Loucy (cell line): ENCODE measurements at regions not wholly inside any gene's neighbourhood (a gene's known extent, or its start where the extent isn't known, plus 50 kb on each side); places are given as distances from the start of the nearest gene placed in this dataset.
"Not testable (repeated sequence)": the region's sequence is repeated elsewhere in the genome, so short reads cannot be mapped to it uniquely, and the experiment has no call there.

Source experiments
- H2AFZ ChIP-seq: fragments of 200-600 bp; sonication (generic); 2 replicates; pipeline ENCODE4 v1.6.0; 2016; ENCODE audit warnings: antibody characterized with exemption, mild to moderate bottlenecking, low read length, moderate library complexity
- H3F3A ChIP-seq: fragments of 200-600 bp; 2 replicates; pipeline ENCODE4 v1.6.0; 2016; ENCODE audit warnings: antibody characterized with exemption, low read depth, mild to moderate bottlenecking
- H3K27me3 ChIP-seq: fragments of 200-600 bp; sonication (generic); 2 replicates; pipeline ENCODE4 v1.6.1; 2014; ENCODE audit warnings: low read length, mild to moderate bottlenecking; ENCODE audit not compliant: insufficient read depth, poor library complexity, severe bottlenecking
- H3K36me3 ChIP-seq: fragments of 200-600 bp; sonication (generic); 2 replicates; pipeline ENCODE4 v1.6.1; 2016; ENCODE audit warnings: low read length; ENCODE audit not compliant: insufficient read depth
- H3K4me1 ChIP-seq: fragments of 200-600 bp; sonication (generic); 2 replicates; pipeline ENCODE4 v1.5.1; 2014; ENCODE audit warnings: low read length, mild to moderate bottlenecking; ENCODE audit not compliant: insufficient read depth, poor library complexity, severe bottlenecking
- H3K4me2 ChIP-seq: fragments of 200-600 bp; sonication (generic); 2 replicates; pipeline ENCODE4 v1.6.0; 2014; ENCODE audit warnings: antibody characterized with exemption, low read length, low read depth, mild to moderate bottlenecking; ENCODE audit not compliant: poor library complexity, severe bottlenecking
- H3K4me3 ChIP-seq: fragments of 200-600 bp; sonication (generic); 2 replicates; pipeline ENCODE4 v1.5.1; 2014; ENCODE audit warnings: low read length, mild to moderate bottlenecking, mixed read lengths; ENCODE audit not compliant: poor library complexity, severe bottlenecking
- H3K79me2 ChIP-seq: fragments of 200-600 bp; sonication (generic); 2 replicates; pipeline ENCODE4 v1.6.1; 2014; ENCODE audit warnings: low read length; ENCODE audit not compliant: insufficient read depth
- H3K9ac ChIP-seq: fragments of 200-600 bp; sonication (generic); 2 replicates; pipeline ENCODE4 v1.6.0; 2014; ENCODE audit warnings: mild to moderate bottlenecking, low read depth, low read length, moderate library complexity; ENCODE audit not compliant: poor library complexity, severe bottlenecking
- H3K9me2 ChIP-seq: fragments of 200-600 bp; sonication (generic); replicated peaks from 2 replicates; pipeline ENCODE4 v1.6.1; 2016; ENCODE audit warnings: low read depth, low read length, mixed read lengths
- H3K9me3 ChIP-seq: fragments of 200-600 bp; sonication (generic); 2 replicates; pipeline ENCODE4 v1.6.1; 2014; ENCODE audit warnings: mild to moderate bottlenecking, antibody characterized with exemption, low read length, low read depth; ENCODE audit not compliant: insufficient read depth
- H4K20me1 ChIP-seq: fragments of 200-600 bp; sonication (generic); 2 replicates; pipeline ENCODE4 v1.6.0; 2014; ENCODE audit warnings: antibody characterized with exemption, low read length, mild to moderate bottlenecking; ENCODE audit not compliant: insufficient read depth, poor library complexity, severe bottlenecking
- CTCF ChIP-seq: fragments of 200-600 bp; sonication (generic); conservative IDR thresholded peaks from 2 replicates; pipeline ENCODE4 v1.5.1; 2014; ENCODE audit warnings: mild to moderate bottlenecking, antibody characterized with exemption, low read length
- EZH2phosphoT487 ChIP-seq: fragments of 200-600 bp; IDR thresholded peaks from 2 replicates; pipeline ENCODE4 v1.6.1; 2018; ENCODE audit warnings: antibody characterized with exemption, mild to moderate bottlenecking, moderate library complexity, borderline replicate concordance

DNA sequence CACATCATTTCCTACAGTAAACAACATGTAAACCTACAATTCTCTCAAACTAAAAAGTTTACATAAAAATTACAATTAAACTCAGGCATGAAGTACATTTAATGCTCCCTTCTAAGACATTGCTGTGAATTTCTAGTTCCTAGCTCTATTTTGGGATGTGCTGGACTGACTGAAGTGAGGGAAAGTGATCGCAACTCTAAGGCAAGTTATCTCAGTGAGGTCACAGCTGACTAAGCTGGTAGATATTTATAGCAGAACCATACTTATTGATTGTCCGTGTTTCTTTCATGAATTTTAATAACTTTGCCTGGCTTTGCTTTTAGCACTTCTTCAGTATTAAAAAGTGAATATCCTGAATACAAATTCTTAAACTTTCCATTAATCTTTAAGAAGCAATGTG, 570.4 kb upstream of the GALNTL6 start:
- Histone ChIP-seq H4K20me1 (no peaks in the 10 kb centered on the region), H3K9me3 (no peaks in the 10 kb centered on the region), H3K4me2 (no peak overlapping the region), H3K4me1 (no peaks in the 10 kb centered on the region), H3K9me2 (no peaks in the 10 kb centered on the region), H3F3A (no peaks in the 10 kb centered on the region), H3K36me3 (no peaks in the 10 kb centered on the region), H3K27me3 (no peaks in the 10 kb centered on the region), H2AFZ (no peak overlapping the region), H3K79me2 (no peaks in the 10 kb centered on the region), H3K4me3 (no peak overlapping the region), H3K9ac (no peak overlapping the region)
- no peak for TF ChIP-seq CTCF
- TF ChIP-seq EZH2phosphoT487: no peak

DNA sequence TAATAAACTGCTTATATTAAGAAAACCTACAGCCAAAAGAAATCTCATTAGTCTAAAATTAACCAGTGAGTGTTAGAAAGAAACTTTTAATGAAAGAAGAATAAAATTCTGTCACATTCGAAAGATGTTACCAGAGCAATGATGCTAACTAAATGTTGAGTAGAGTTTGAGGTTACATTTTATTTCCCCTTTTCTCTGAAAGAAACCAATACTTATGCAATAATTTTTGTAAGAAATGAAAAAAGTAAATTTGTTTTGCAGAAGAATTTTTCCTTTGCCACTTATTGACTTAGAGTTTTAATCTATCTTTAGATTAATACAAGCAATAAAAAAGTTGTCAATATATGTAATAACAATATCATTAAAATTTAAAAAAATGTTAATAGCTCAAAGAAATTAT, 574.0 kb upstream of the GALNTL6 start:
- TF ChIP-seq CTCF (no peak), EZH2phosphoT487 (no peak)
- H3K9me3 ChIP-seq: no peaks in the 10 kb centered on the region
- no peaks in the 10 kb centered on the region for H3K27me3 ChIP-seq
- H3K9me2 ChIP-seq: no peaks in the 10 kb centered on the region
- no peaks in the 10 kb centered on the region for H4K20me1 ChIP-seq
- H3K4me2 ChIP-seq: no peak overlapping the region
- H3K79me2 ChIP-seq: no peaks in the 10 kb centered on the region
- H3K36me3 ChIP-seq: no peaks in the 10 kb centered on the region
- no peak overlapping the region for H3K4me3 ChIP-seq
- H2AFZ ChIP-seq: no peak overlapping the region
- no peaks in the 10 kb centered on the region for H3K4me1 ChIP-seq
- H3K9ac ChIP-seq: no peak overlapping the region
- no peaks in the 10 kb centered on the region for H3F3A ChIP-seq

- no peaks in the 10 kb centered on the region for H3K79me2 ChIP-seq
- no peaks in the 10 kb centered on the region for H3K36me3 ChIP-seq
- no peaks in the 10 kb centered on the region for H3K9me2 ChIP-seq
- H3K9me3 ChIP-seq: no peaks in the 10 kb centered on the region
- no peaks in the 10 kb centered on the region for H4K20me1 ChIP-seq
- no peaks in the 10 kb centered on the region for H3F3A ChIP-seq
- no peak overlapping the region for H3K4me2 ChIP-seq
- H3K27me3 ChIP-seq: no peaks in the 10 kb centered on the region
- H3K4me1 ChIP-seq: no peaks in the 10 kb centered on the region
- TF ChIP-seq EZH2phosphoT487: no peak
- TF ChIP-seq CTCF: no peak
- no peak overlapping the region for H2AFZ ChIP-seq
- H3K9ac ChIP-seq: no peak overlapping the region
- H3K4me3 ChIP-seq: no peak overlapping the region
Observed at GRCh38 chr4:171235521-171235920, 577.7 kb upstream of the GALNTL6 start.

DNA sequence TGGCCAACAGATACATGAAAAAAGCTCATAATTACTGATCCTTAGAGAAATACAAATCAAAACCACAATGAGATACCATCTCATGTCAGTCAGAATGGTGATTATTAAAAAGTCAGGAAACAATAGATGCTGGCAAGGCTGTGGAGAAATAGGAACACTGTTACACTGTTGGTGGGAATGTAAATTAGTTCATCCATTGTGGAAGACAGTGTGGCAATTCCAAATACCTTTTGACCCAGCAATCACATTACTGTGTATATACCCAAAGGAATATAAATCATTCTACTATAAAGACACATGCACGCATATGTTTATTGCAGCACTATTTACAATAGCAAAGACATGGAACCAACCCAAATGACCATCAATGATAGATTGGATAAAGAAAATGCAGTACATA, 583.9 kb upstream of the GALNTL6 start:
- H3K4me2 ChIP-seq, H3K9ac ChIP-seq, H3F3A ChIP-seq, H3K9me3 ChIP-seq, H2AFZ ChIP-seq, H3K36me3 ChIP-seq, H3K4me1 ChIP-seq, H3K4me3 ChIP-seq, H4K20me1 ChIP-seq, H3K79me2 ChIP-seq, H3K9me2 ChIP-seq, H3K27me3 ChIP-seq: not testable (repeated sequence)
